Dendritic cell treated with granulocyte-macrophage colony-stimulating factor and Interleukin-4, amounts not matched to agents 40 ng/mL and 50 ng/mL, for 4 days (primary cell): ENCODE measurements at regions not wholly inside any gene's neighbourhood (a gene's known extent, or its start where the extent isn't known, plus 50 kb on each side); places are given as distances from the start of the nearest gene placed in this dataset.

ENCODE experiments used
- H3K27ac Mint-ChIP-seq: one replicate; pipeline ENCODE4 v1.8.0; 2022; ENCODE audit warnings: mild to moderate bottlenecking, mixed read lengths
- H3K27me3 Mint-ChIP-seq: one replicate; pipeline ENCODE4 v1.8.0; 2022; ENCODE audit warnings: mild to moderate bottlenecking, mixed read lengths
- H3K36me3 Mint-ChIP-seq: one replicate; pipeline ENCODE4 v1.8.0; 2022; ENCODE audit warnings: low read depth, mixed read lengths
- H3K4me1 Mint-ChIP-seq: one replicate; pipeline ENCODE4 v1.8.0; 2022; ENCODE audit warnings: low read depth, mixed read lengths
- H3K4me3 Mint-ChIP-seq: one replicate; pipeline ENCODE4 v1.8.0; 2022; ENCODE audit warnings: mild to moderate bottlenecking, moderate library complexity, mixed read lengths
- H3K9me3 Mint-ChIP-seq: one replicate; pipeline ENCODE4 v1.8.0; 2022; ENCODE audit warnings: mixed read lengths
- intact Hi-C: fragments of 100-400 bp; cut with micrococcal nuclease; formaldehyde crosslinking; loops from one replicate; pipeline ENCODE4 v1.15.0; 2022

DNA sequence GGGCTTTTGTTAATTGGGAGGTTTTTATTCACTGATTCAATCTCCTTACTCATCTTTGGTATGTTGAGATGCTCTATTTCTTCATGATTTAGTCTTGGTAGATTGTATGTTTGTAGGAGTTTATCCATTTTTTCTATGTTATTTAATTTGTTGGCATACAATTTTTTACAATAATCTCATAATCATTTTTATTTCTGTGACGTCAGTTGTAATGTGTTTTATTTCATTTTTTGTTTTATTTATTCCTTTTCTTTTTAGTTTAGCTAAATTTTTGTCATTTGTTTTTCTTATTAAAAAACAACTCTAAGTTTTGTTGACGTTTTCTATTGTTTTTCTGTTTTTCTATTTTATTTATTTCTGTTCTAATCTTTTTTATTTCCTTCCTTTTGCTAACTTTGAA, 389.8 kb downstream of the HS3ST3B1 start:
- intact Hi-C loops, result no loop called here
- peaks cover 25% of the 10 kb centered on the region for H3K4me1 Mint-ChIP-seq
- no peak overlapping the region for H3K27ac Mint-ChIP-seq
- peaks cover 6% of the 10 kb centered on the region for H3K36me3 Mint-ChIP-seq
- H3K27me3 Mint-ChIP-seq, result no peaks in the 10 kb centered on the region
- peaks cover 34% of the 10 kb centered on the region for H3K9me3 Mint-ChIP-seq
- H3K4me3 Mint-ChIP-seq, result no peak overlapping the region

DNA sequence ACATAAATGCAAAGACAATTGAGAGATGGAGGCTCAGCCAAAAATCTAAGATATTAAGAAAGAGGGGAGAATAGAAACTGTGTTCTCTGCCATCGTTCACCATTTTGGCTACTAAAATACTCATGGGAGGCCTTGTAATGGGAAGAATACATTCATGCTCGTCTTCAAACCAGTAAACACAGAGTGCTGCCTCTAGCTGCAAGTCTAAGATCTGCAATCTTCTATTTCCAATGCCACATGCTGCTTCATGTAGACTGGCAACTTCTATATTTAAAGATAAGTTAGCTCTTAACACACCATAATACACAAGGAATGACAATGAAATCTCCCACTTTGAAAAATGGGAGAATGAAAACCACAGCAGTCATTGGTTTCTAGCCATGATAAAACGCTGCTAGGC, 387.3 kb downstream of the HS3ST3B1 start:
- intact Hi-C loops, result no loop called here
- Mint-ChIP-seq H3K27ac (no peak overlapping the region), H3K4me3 (no peak overlapping the region), H3K4me1 (peaks cover 3% of the 10 kb centered on the region), H3K36me3 (peaks cover 6% of the 10 kb centered on the region), H3K9me3 (peaks cover 30% of the 10 kb centered on the region), H3K27me3 (no peaks in the 10 kb centered on the region)

DNA sequence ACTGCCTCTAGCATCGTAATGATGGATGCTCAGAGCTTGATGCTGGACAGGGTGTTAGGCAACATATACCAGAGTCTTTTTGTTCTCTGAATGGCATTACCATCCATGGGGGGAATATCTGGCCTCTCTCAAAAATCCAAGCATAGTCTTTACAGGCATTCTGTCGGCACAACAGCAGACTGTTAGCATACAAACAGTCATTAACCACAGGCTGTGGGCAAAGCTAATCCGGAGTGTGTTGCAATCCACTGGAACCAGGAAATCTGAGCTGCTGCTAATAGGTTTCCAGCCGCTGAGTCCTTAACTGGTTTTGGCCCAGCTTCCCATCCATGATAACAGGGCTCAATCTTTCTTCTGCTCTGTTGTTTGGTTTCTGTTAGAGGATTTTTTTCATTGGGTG, 371.9 kb downstream of the HS3ST3B1 start:
- no peak overlapping the region for H3K27ac Mint-ChIP-seq
- H3K36me3 Mint-ChIP-seq, result no peaks in the 10 kb centered on the region
- peaks cover 10% of the 10 kb centered on the region for H3K9me3 Mint-ChIP-seq
- intact Hi-C loops, result no loop called here
- H3K4me3 Mint-ChIP-seq, result no peak overlapping the region
- no peaks in the 10 kb centered on the region for H3K27me3 Mint-ChIP-seq
- H3K4me1 Mint-ChIP-seq, result peaks cover 21% of the 10 kb centered on the region

DNA sequence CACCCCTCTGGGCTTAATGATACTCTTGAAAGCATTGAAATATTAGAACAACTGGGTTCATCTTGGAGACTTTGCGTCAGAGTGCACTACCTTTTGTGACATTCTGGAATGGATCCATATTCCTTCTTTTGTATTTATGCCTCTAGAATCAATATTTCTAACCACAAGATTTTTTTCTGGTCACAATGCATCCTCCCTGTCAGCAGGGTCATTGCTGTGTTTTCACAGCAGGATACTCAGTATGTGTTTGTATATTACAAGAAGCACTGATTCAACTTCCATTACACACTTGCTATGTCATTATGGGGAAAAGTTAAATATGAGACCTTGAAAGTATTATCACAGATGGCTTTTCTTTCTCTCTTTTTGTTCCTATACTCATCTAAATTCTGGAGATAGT, 370.0 kb downstream of the HS3ST3B1 start:
- no peak overlapping the region for H3K27ac Mint-ChIP-seq
- H3K27me3 Mint-ChIP-seq, result no peaks in the 10 kb centered on the region
- H3K4me3 Mint-ChIP-seq, result no peak overlapping the region
- no peaks in the 10 kb centered on the region for H3K36me3 Mint-ChIP-seq
- intact Hi-C loops, result no loop called here
- no peaks in the 10 kb centered on the region for H3K9me3 Mint-ChIP-seq
- peaks cover 21% of the 10 kb centered on the region for H3K4me1 Mint-ChIP-seq

DNA sequence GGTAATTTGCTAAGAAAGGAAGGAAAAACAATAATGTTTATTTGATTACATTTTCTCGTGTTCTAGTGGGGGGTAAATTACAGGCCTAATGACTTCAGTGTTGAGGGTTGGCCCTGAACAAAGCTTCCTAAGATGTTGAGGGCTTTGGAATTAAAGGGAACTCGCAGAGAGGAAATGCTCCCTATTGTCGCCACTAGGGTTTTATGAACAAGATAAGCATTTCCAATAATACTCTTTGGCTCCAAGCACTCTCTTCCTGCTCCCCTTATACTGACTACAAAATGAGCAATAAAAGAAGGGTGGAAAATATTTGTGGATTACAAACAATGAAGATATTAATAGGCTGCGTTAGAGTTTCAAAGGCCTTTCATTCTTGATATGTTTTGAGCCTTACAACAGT, 363.6 kb downstream of the HS3ST3B1 start:
- intact Hi-C loops, result no loop called here
- Mint-ChIP-seq H3K36me3 (no peaks in the 10 kb centered on the region), H3K4me1 (no peaks in the 10 kb centered on the region), H3K9me3 (no peaks in the 10 kb centered on the region), H3K27me3 (no peaks in the 10 kb centered on the region), H3K4me3 (no peak overlapping the region), H3K27ac (no peak overlapping the region)

DNA sequence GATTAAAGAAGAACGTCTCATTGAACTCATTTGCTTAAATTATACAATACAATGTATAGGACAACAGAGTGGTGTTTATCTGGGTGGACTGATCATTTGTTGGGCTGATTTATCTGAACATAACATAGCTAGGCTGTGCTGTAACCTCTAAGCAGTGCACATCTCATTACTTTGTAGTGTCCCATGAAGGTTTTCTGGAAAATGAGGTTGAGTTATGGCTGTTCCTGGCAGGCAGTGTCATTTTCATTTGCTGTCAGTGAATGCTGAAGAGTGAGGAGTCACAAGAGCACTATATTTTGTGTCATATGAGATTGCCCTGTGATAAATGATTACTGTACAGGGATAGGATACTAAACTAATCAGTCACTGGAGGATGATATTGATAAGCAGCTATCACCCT, 340.2 kb downstream of the HS3ST3B1 start:
- Mint-ChIP-seq H3K27ac (no peak overlapping the region), H3K4me3 (no peak overlapping the region), H3K4me1 (no peaks in the 10 kb centered on the region), H3K9me3 (peaks cover 1% of the 10 kb centered on the region), H3K36me3 (no peaks in the 10 kb centered on the region), H3K27me3 (no peaks in the 10 kb centered on the region)
- intact Hi-C loops, result no loop called here

DNA sequence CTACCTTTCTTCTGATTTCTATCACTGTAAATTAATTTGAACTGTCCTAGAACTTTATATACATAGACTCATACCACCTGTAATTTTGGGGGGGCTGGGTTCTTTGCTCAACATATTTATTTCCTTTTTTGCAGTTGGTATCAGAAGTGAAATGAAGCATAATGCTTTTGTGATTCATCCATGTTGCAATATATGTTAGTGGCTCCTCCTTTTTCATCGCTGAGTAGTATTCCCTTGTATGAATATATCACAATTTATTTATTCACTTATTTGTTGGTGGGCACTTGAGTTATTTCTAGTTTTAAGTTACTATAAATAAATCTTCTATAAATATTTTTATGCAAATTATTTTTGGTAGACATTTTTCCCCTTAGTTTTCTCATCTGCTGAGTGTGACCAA, 336.4 kb downstream of the HS3ST3B1 start:
- H3K27ac Mint-ChIP-seq, result no peak overlapping the region
- no peaks in the 10 kb centered on the region for H3K27me3 Mint-ChIP-seq
- peaks cover 7% of the 10 kb centered on the region for H3K9me3 Mint-ChIP-seq
- no peaks in the 10 kb centered on the region for H3K36me3 Mint-ChIP-seq
- intact Hi-C loops, result no loop called here
- no peak overlapping the region for H3K4me3 Mint-ChIP-seq
- no peaks in the 10 kb centered on the region for H3K4me1 Mint-ChIP-seq

DNA sequence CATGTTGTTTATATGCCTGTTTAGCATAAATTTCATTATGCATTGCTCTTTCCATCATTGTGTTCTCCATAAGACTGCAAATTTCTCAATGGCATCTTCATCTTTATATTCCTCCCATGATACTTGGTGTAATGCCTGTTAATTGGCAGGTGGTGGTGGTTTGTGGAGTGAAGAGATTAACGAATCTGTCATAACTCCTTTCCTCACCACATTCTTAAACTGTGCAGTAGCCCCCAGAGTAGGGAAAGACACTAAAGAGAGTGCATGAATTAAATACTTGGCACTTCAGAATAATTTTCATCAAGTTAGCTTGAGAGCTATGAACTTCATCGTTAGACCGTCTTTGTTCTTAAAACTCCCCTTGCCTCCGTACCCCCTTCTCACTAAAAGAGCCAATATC, 329.7 kb downstream of the HS3ST3B1 start:
- peaks cover 6% of the 10 kb centered on the region for H3K9me3 Mint-ChIP-seq
- intact Hi-C loops, result no loop called here
- no peak overlapping the region for H3K27ac Mint-ChIP-seq
- H3K27me3 Mint-ChIP-seq, result no peaks in the 10 kb centered on the region
- no peak overlapping the region for H3K4me3 Mint-ChIP-seq
- no peaks in the 10 kb centered on the region for H3K36me3 Mint-ChIP-seq
- H3K4me1 Mint-ChIP-seq, result peaks cover 8% of the 10 kb centered on the region

DNA sequence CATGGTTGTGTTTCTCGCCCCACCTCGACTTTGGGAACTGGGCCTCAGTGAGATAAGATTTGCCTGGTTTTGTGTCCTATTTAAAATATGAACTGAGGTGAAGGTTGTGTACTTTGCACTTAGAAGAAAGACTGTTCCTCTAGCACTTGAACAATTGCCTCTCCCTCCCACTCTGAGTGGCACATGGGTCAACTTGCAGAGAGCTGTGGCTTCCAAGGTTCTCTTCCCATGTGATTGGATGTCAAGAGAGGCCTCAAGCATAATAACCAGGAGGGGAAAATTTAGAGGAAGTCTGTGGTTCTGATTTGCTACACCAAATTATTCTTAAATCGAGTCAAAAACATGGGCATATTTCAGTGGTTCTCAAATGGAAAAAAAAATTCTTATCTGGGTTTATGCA, 329.2 kb downstream of the HS3ST3B1 start:
- Mint-ChIP-seq H3K9me3 (peaks cover 5% of the 10 kb centered on the region), H3K27ac (no peak overlapping the region), H3K4me3 (no peak overlapping the region), H3K4me1 (peaks cover 8% of the 10 kb centered on the region), H3K36me3 (no peaks in the 10 kb centered on the region), H3K27me3 (no peaks in the 10 kb centered on the region)
- intact Hi-C loops, result no loop called here

DNA sequence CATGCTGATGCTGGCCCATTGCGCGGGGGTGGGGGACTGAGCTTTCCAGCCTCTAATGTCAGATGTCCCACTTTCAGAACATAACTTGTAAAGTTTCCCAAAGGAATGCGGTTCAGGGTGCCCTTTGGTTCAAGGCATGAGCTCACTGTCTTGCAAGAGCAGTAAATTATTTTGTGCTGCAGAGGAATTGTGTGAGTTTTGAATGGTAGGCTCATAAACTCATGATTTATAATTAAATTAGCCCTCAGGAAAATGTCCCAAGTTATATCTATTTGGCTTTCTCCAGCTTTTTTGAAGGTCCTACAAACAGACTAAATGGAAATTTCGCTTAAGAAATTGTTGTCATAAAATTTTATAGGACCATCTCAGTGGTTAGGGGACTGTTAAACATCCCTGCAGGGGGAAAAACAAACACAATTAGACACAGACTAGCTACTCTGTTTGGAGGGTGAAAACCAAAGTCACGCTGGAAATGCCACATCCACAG, 321.8 kb downstream of the HS3ST3B1 start:
- Mint-ChIP-seq H3K27me3 (no peaks in the 10 kb centered on the region), H3K36me3 (no peaks in the 10 kb centered on the region), H3K4me3 (no peak overlapping the region), H3K27ac (no peak overlapping the region), H3K4me1 (peaks cover 31% of the 10 kb centered on the region), H3K9me3 (peaks cover 5% of the 10 kb centered on the region)
- intact Hi-C loops, result no loop called here

DNA sequence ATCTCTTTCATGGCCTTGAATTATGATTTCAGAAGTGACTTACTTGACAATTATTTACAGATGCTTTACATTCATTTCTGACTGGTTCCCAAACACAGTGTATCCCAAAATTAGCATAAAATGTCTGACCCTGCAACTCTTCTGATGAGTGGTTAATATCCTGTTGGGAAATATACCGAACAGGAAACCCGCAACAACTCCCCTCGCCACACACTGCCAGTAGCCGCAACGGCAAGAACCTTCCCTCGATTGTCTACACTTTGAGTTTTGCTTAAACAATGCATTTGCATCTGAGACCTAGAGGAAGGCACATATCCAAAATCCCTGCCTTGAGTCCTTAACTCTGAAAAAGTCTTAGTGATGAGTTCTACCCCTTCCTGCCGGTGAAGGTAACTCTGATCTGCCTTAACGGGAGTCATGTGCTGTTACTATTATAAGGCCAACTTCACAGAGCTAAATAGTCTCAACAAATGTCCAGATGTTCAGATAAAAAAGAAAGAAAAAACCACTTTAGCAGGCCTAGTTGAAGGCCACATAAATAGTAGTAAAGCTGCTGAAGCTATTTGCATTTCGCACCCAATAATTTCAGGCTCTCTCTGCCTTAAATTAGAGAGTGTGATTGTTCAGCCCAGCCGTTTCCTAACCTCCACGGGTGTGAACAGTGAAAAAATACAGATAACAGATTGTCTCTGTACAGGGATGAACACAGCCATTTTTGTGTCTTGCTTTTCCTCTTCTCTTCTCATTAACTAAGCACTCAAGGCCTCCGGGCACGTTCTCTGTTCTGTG, 321.1 kb downstream of the HS3ST3B1 start:
- Mint-ChIP-seq H3K27me3 (no peaks in the 10 kb centered on the region), H3K4me3 (no peak overlapping the region), H3K4me1 (peaks cover 25% of the 10 kb centered on the region), H3K9me3 (peaks cover 5% of the 10 kb centered on the region), H3K27ac (no peak overlapping the region), H3K36me3 (no peaks in the 10 kb centered on the region)
- intact Hi-C loops, result no loop called here

DNA sequence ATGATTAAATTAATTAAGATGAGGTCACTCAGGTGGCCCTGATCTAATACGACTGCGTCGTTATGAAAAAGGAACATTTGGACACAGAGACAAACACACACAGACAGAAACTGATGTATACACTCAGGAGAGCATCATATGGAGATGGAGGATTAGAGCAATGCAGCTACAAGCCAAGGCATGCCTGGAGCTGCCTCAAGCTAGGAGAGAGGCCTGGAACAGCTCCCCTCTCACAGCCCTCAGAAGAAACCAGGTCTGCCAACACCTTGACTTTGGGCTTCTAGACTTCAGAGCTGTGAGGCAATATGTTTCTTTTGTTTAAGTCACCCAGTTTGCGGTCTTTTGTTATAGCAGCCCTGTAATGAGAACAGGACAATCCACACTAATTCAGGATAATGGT, 318.9 kb downstream of the HS3ST3B1 start:
- H3K36me3 Mint-ChIP-seq, result no peaks in the 10 kb centered on the region

DNA sequence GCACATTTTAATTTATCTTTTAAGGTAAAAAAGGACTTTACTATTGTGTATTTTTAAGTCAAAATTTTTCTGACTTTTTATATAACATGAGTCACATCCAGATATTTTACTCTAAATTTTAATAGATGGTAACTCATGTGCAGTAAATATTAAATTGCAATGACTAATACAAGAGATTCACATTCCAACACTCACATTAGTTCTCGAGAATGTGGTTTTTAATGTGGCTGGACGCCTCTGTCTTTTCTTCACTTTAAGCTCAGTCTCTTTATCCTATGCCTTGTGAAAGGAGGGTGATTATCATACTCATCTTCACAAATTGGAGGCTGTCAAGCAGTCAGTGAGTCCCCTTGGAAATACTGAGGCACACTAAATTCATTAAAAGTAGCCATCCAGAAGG, 315.6 kb downstream of the HS3ST3B1 start:
- Mint-ChIP-seq H3K4me1 (peaks cover 16% of the 10 kb centered on the region), H3K4me3 (no peak overlapping the region), H3K36me3 (no peaks in the 10 kb centered on the region), H3K27ac (no peak overlapping the region), H3K27me3 (no peaks in the 10 kb centered on the region), H3K9me3 (peaks cover 8% of the 10 kb centered on the region)
- intact Hi-C loops, result no loop called here

More for the DNA sequence above, 318.9 kb downstream of the HS3ST3B1 start:
- Mint-ChIP-seq H3K9me3 (no peaks in the 10 kb centered on the region), H3K4me1 (peaks cover 24% of the 10 kb centered on the region), H3K27me3 (no peaks in the 10 kb centered on the region), H3K27ac (no peak overlapping the region), H3K4me3 (no peak overlapping the region)
- intact Hi-C loops, result no loop called here

DNA sequence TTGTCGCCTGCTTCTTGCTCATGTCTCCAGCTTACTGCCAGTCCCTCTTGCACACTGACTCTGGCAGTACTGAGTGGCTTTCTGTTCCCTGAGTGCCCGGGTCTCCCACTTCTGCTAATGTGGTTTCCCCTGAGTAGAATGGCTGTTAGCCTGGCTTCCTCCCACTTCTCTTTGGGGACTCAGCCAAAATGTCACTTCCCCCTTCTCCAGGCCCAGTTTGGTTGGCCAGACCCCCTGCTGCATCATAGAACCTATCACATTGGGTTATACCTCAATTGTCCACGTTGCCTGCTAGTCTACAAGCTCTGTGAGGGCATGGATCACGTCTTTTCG, 304.4 kb downstream of the HS3ST3B1 start:
- Mint-ChIP-seq H3K27me3 (no peaks in the 10 kb centered on the region), H3K27ac (peak overlapping the region; percentile 98), H3K36me3 (no peaks in the 10 kb centered on the region), H3K4me3 (peak overlapping the region; percentile 66), H3K4me1 (peaks cover 36% of the 10 kb centered on the region), H3K9me3 (peaks cover 21% of the 10 kb centered on the region)
- intact Hi-C loops, result loop anchor here (1.0 to 10.0 kb wide), 5 partner anchors 53 to 670 kb away; partner anchors contain the start of gene HS3ST3B1
